GM18507 (cell line): ENCODE measurements at regions not wholly inside any gene's neighbourhood (a gene's known extent, or its start where the extent isn't known, plus 50 kb on each side); places are given as distances from the start of the nearest gene placed in this dataset.

ENCODE experiments used
- DNase-seq: peaks from one replicate; pipeline ENCODE4 v3.0.0; 2011; ENCODE audit warnings: low read depth; ENCODE audit not compliant: insufficient read length; ENCODE audit errors: extremely low spot score
- FAIRE-seq: peaks from 2 replicates; lab custom pipeline; 2011; peaks lifted over from hg19 to GRCh38; lab: Jason Lieb, UNC

DNA sequence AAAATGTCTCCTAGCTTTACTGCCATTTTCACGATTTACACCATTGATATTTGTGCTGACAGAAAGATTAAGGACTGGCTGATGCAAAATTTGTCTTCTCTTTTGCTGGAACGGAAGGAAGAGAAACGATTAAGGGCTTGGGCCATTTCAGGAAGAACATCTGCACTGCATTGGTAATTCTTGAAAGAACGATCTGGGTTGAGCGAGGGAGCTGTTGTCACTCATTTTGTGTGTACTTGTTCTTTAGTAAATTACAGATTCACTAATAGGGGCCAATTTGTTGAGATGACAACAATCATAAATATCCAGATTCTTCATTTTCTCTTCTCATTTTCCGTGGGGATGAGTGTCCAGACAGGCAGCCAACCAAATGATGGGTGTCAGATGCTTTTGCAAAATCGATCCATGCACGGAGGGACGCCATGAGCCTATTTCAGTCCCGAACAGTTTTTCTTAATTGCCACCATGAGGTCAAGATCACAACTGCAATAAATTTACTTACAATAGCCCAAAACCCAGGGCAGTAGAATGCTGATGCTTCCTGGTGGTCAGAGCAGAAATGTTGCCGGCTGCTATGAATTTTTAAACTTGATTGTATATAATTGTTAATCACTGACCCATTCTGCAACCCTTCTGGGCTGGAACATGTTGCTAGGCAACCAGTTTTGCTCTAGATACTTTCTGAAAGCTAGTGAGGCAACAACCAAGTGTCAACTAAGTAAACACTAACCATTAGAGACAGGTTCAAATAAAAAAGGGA lies 132.4 kb upstream of the TIAM1 start:
- DNase-seq, result no peak

DNA sequence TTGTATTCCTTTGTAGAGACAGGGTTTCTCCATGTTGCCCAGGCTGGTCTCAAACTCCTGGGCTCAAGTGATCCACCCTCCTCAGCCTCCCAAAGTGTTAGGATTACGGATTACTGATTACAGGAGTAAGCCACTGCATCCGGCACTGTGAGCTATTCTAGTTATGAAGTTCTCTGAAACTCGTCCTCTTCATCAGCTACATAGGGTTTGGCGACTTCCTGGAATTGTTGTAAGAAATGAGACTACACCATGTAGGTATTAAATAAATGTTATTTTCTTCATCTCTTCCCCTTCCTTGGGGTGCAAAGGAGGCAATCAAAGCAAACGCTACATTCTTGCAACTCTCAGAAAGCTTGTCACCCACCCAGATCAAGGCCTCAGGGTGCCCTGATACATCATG lies 131.2 kb upstream of the TIAM1 start:
- DNase-seq (no peak), FAIRE-seq (no peak)

More for the DNA sequence above, 132.4 kb upstream of the TIAM1 start:
- no peak for FAIRE-seq

DNA sequence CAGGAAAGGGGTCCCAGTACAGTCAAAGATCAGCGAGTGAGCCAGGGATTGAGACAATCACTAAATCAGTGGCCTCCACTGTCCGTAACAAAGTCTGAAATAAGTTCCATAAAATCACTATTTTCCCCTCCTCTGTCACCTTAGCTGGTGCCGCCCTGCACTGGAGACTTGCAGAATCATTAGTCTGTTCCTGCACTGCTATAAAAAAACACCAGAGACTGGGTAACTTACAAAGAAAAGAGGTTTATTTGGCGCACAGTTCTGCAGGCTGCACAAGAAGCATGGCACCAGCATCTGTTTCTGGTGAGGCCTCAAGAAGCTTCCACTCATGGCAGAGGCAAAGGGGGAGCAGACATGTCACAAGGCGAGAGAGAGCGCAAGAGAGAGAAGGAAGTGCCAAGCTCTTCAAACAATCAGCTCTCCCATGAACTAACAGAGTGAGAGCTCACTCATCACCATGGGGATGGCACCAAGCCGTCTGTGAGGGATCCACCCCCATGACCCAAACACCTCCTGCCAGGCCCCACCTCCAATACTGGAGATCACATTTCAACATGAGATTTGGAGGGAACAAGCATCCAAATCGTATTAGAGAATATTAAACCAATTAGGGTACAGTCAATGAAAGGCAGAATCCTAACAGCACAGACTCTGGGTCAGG lies 129.8 kb upstream of the TIAM1 start:
- FAIRE-seq, result no peak

DNA sequence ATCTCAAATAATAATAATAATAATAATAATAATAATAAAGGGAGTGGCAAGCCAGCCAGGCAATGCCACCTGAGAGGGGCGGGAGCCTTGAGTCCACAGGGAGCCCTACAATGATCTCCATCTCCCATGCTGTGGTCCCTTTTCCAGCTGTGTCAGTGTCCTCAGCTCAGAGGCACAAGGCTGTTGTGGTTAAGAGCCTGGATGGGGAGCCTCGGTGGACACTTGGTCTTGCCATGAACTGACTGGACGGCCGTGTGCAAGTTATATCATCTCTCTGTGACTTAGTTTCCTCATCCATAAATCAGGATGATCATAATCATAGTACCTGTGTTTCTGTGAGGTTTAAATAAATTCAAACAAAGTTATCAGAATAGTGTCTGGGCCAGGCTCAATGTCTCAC lies 127.8 kb upstream of the TIAM1 start:
- DNase-seq, result no peak
- FAIRE-seq, result no peak

More for the DNA sequence above, 129.8 kb upstream of the TIAM1 start:
- DNase-seq, result no peak

DNA sequence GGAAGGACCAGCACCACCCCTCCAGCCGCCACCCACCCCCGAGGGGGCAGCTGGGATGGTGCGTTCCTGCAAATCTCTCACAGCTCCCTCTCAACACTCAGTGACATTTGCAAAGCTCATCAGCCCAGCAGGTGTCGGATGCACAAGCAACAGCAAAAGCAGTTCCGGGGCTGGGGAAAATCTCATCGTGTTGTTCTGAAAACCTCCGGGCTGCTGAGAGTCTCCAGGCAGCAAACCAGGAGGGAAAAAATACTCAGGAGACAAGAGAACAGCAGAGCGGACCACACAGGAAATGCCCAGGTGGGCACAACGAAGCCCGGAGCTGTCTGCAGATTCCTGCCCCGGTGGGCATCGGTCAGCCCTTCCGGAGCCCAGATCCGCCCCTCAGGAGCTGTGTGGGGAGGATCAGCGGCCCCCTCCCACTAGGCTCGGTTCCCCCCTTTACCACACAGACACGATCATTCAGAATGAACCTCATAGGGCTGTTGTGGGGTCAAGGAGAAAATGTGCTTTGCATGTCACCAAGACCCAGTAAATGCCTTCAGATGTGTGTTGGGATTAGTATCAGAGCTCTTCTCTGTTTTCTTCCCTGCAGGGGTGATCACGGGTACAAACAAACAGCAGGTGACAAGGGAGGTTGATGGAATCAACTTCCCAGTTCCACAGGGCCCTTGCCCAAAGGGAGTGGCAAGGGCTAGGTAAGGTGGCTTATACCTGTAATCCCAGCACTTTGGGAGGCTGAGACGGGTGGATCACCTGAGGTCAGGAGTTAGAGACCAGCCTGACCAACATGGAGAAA lies 127.0 kb upstream of the TIAM1 start:
- DNase-seq, result no peak
- no peak for FAIRE-seq

DNA sequence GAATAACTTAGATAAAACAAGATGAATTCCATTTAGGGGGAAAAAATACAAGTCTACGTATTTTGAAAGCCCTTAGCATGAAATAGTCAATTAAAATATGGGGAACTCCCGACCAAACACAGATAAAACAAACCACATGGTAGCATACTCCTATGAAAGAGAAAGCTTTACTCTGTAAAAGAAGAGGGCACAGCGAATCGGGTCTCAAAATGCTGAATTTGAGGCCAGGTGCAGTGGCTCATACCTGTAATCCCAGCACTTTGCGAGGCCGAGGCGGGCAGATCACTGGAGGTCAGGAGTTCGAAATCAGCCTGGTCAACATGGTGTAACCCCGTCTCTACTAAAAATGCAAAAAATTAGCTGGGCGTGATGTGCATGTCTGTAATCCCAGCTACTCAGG lies 116.9 kb upstream of the TIAM1 start:
- FAIRE-seq, result no peak
- DNase-seq, result no peak

DNA sequence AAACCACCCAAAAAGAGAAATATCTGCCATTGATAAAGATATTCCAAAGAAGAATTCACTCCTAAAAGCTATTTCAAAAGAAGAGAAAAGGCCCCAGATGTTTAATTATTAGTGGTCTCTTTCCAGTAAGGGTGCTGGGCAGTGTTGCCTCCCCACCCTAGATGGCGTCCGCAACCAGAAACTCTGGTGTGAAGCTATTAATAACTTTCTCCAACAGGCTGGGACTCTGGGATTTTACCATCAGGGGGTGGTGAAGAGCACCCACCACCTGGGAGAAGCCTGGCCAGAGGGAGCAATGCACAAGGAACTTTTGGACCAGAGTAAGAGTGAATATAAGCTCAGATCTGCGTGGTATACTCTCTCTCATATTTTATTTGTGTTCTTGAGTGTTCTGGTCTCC lies 115.4 kb upstream of the TIAM1 start:
- FAIRE-seq (no peak), DNase-seq (no peak)

DNA sequence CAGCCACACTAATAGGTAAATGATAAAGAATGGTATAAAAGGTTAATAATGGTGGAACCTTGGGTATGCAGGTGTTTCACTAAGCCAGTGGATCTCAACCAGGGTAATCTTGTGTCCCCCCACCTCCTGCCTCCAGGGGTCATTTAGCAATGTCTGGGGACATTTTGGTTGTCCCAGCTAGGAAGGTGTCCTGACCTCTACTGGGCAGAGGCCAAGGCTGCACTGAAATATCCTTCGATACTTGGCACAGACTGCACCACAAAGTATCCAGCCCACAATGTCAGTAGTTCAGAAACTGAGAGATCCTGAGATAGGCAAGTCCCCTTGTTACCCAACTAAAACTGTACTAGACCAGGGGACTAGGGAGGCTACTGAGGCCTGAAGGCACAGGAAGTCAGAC lies 113.6 kb upstream of the TIAM1 start:
- DNase-seq (no peak), FAIRE-seq (no peak)

DNA sequence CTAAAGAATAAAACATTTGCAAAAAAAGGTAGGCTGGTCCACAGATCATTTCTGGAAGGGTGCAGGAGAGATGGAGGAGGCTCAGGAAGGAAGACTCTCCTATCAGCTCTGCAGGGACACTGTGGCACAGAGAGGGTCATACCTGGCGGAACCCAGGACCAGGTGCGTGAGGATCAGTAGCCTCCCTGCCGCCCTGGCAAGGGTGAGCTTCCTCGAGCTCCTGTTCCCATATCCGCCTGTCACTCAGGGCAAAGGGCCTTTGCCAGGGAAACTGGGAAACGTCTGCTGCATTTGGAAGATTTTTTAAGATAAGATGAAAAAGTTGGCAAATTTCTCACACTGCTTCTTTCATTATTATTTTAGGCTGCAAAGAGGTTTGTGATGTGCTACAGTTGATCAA lies 112.1 kb upstream of the TIAM1 start:
- FAIRE-seq, result no peak

DNA sequence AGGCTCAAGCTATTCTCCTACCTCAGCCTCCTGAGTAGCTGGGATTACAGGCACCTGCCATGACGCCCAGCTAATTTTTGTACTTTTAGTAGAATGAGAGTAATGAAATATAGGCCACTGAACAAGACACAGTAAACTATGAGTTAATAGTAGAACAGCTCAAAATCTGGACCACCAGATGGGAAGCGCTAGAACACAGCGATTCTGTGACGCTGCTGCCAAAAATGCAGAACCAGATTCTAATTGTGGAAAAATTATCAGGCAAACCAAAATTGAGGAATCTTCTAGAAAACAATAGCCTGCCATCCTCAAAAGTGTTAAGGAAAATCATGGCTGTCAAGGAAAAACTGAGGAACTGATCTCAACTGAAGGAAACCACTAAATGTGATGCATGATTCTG lies 111.4 kb upstream of the TIAM1 start:
- FAIRE-seq (no peak), DNase-seq (no peak)

More for the DNA sequence above, 112.1 kb upstream of the TIAM1 start:
- no peak for DNase-seq

DNA sequence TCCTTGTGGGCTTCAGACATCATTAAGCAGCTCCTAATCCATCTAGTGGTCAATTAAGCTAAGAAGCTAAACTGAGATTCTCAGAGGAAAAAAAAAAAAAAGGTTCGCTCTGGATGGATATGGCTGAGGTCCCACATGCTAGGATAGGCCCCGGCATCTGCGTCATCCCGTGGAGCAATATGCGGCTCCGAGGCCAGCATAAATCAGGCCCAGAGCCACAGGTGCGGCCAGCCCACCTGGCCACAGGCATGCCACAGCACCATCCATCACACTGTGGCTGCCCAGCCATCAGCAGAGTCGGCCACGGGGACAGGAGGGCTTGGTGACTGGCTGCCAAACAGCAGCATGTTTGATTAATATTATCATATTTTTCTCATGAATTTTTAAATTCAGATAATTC lies 106.9 kb upstream of the TIAM1 start:
- DNase-seq, result no peak
- no peak for FAIRE-seq

DNA sequence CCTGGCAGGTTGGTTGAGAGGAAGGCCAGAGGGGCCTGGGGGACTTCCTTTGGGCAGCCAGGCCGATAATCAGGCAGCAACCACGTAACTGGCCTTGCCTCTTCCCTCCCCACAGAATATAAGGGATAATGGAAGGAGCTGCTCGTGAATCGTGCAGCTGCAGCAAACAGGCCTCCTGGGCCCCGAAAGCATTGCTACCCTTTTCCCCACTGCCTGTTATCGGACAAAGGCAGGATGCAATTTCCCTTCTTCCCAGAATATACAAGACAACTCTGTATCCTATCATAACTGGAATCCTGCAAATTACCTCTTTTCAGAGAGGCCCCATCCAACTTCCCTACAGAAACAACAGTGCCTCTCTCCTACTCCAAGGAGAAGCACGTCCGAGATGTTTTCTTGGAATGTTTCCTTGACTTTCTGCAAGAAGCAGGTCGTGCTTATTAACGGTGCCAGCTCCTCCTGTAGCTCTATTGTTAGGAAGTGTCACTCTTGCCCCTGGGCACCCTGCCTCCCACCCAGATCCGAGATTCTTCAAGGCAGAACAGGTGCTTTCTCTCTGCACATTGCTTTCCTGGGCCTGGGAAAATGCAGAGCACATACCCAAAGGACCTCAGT lies 106.0 kb upstream of the TIAM1 start:
- no peak for FAIRE-seq
- no peak for DNase-seq

DNA sequence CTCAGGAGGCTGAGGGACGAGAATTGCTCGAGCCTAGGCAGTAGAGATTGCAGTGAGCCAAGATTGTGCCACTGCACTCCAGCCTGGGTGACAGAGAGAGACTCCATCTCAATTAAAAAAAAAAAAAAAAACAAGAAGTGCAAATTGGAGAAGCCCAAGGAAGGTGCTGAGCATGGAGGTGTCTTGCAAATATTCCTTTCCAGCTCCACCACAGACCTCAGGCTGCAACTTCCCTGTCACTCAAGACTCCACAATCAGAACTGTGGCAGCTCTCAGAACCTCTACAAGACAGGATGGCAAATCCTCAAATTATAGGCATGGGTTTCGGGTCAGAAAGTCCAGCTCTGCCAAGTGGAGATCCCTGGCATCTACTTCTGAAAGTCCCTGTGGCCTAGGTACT lies 104.4 kb upstream of the TIAM1 start:
- DNase-seq, result no peak
- FAIRE-seq, result no peak

DNA sequence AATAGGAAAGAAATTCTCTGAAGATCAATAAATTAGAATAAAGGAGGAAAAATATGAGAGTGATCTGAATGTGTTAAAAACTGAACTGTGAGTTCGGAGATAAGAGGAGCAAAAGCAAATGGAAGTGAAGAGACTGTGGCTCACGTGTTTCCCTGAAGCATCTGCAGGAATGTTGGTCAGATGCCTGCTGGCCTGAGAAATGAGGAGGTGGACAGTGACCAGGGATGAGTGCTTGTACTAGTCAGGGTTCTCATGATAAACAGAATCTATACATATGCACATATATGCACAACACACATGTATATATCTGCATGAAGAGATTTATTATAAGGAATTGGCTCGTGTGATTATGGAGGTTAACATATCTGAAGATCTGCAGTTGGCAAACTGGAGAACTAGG lies 103.4 kb upstream of the TIAM1 start:
- no peak for FAIRE-seq
- DNase-seq, result no peak

DNA sequence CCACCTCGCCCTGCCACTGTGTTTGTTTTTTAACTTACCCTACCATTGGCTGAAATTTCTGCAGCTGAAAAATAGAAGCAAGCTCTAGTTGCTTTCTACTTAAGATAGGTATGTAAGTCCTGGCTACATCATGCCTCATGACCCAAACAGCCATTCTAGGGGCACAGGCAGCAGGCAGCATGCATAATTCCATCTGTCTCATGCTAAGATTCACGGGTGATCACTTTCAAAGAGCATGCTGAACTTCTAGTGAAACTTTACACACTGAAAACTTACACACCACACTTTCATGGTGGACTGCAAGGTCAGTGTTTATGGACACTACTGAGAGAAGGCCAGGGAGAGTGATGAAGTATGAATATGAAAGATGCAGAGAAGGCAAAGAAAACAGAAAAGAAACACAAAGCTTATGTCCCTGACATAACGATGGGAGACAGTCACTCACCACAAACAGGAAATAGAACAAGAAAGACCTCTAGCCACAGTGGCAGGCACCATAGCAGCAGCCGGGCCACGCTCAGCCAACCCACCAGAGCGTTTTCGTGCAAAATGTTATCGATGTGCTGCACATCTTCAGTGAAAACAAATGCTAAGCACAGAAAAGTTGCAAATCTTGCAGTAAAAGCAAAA lies 102.3 kb upstream of the TIAM1 start:
- FAIRE-seq (peak; percentile 12), DNase-seq (peak; percentile 3)

DNA sequence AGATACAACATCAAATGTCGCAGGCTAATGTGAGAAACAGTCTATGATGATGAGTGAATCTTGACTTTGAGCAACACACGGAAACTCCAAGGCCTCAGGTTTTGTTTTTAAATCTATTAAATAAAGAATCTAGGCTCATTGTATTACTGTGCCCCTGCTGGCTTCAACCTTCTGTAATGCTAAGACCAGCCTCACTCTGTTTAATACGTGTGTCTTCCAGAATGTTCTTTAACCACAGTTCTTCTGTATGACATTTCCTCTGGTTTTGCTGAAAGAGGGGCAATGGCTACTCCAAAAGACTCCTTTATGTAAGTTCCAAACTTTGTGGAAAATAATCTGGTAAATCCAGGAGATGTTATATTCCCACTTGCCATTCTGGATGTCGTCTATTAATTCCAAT lies 101.1 kb upstream of the TIAM1 start:
- no peak for FAIRE-seq
- no peak for DNase-seq

DNA sequence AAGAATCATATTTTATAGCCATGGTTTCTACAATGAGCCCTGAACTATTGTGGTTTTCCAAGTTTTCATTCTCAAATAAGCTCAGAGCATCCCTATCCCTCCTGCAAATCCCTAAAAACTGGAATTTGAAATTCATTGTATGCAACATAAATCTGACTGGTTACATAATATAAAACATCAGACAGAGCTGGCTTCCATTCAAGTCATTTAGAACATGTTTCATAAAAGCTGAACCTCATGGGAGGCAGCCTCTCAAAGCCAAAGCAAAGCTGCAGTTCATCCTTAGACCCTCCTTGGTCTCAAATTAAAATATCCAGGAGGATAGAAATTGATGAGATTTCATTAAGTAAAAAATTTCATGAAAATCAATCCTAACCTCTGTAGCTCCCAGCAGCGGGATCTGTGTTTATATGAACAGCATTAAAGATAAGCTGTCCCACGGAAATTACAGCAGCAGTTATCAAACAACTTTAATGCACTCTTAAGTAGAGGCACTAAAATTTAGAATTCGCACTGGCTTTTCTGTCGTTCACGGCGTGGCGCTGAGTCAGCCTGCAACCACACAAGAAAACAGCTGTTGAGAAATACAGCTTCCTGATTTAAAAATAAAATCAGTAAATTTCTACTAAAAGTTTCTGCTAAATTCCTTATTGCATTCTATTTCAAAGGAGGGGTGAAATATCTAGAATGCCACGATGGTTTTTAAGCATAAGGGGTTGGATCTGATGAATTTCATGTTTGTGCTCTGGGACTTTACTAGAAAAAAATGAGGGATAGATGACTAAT lies 99.9 kb upstream of the TIAM1 start:
- FAIRE-seq (no peak), DNase-seq (no peak)

DNA sequence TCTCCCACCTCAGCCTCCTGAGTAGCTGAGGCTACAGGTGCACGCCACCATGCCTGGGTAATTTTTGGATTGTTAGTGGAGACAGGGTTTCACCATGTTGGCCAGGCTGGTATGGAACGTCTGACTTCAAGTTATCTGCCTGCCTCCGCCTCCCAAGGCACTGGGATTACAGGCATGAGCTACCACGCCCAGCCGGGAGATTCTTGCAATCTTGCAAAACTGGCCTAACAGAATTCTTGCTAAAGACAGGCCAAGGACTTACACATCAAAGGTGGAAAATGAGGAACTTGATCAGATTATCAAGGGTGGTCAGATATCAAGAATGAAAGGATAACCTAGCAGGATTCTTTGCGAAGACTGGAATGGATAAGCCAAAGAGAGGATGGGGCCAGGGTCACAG lies 98.3 kb upstream of the TIAM1 start:
- FAIRE-seq (no peak), DNase-seq (no peak)

DNA sequence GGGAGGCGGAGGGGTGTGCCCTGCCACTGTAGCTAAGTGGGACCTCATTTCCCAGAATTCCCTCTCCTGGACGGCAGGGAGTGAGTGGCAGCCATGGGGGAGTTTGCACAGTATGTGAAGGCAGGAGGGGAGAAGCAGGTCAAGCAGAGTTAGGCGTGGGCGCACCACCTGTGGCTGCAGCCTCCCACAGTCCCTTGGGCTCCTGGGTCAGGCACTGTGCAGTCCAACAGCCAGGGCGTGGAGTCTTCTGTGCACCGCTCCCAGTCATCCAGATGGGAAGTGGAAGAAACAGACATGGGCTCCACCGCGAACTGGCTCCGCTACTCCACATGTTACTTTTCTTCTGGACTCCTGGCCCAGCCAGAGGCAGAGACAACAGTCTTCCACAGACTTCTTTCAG lies 85.4 kb upstream of the TIAM1 start:
- DNase-seq (no peak), FAIRE-seq (no peak)
